ENCODE measurements at regions not wholly inside any gene's neighbourhood (a gene's known extent, or its start where the extent isn't known, plus 50 kb on each side); places are given as distances from the start of the nearest gene placed in this dataset.

- TF ChIP-seq, protein P1, sequence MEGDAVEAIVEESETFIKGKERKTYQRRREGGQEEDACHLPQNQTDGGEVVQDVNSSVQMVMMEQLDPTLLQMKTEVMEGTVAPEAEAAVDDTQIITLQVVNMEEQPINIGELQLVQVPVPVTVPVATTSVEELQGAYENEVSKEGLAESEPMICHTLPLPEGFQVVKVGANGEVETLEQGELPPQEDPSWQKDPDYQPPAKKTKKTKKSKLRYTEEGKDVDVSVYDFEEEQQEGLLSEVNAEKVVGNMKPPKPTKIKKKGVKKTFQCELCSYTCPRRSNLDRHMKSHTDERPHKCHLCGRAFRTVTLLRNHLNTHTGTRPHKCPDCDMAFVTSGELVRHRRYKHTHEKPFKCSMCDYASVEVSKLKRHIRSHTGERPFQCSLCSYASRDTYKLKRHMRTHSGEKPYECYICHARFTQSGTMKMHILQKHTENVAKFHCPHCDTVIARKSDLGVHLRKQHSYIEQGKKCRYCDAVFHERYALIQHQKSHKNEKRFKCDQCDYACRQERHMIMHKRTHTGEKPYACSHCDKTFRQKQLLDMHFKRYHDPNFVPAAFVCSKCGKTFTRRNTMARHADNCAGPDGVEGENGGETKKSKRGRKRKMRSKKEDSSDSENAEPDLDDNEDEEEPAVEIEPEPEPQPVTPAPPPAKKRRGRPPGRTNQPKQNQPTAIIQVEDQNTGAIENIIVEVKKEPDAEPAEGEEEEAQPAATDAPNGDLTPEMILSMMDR (optimal IDR thresholded peaks at IDR 0.05 in 1 of 3, IDR thresholded peaks at IDR 0.05 in 1 of 3, conservative IDR thresholded peaks at IDR 0.05 in 1 of 3; ENCODE audit: extremely low read depth in 1 of 3, insufficient read depth in 2 of 3, low read length in 3 of 3), result no peak
- no peak for TF ChIP-seq EZH2 (IDR thresholded peaks at IDR 0.05; ENCODE audit: low read length)
Measured at GRCh38 chr5:114665551-114665950, 303.7 kb downstream of the KCNN2 start.
